A549 (cell line): ENCODE measurements at regions not wholly inside any gene's neighbourhood (a gene's known extent, or its start where the extent isn't known, plus 50 kb on each side); places are given as distances from the start of the nearest gene placed in this dataset.

Experiments
- ATAC-seq, 2 experiments: fragments of 200-7000 bp in 1 of 2; fragments of >200 bp in 1 of 2; cut with Nextera tagmentation in 1 of 2; cut with Tn5 transposase in 1 of 2; 3 replicates each; pipeline versions ENCODE4 v1.8.0 to v1.9.1; 2018 to 2020; ENCODE audit warnings: mild to moderate bottlenecking in 1 of 2, moderate library complexity in 1 of 2
- CTCF ChIA-PET: fragments of 300-600 bp; sonication (Branson Sonifier 250); formaldehyde crosslinking; extraction: SDS; loops from one replicate; lab custom pipeline; 2021; ENCODE audit warnings: antibody characterized with exemption, inconsistent platforms; lab: Yijun Ruan, JAX
- POLR2A ChIA-PET: fragments of 350-600 bp; formaldehyde crosslinking; extraction: SDS; loops from one replicate; lab custom pipeline; 2021; ENCODE audit warnings: antibody characterized with exemption, inconsistent platforms; lab: Yijun Ruan, JAX
- DNase-seq, 2 experiments: peaks; one replicate each; pipeline versions ENCODE4 v3.0.0 to v3.0.0-alpha.2; 2011 to 2016; ENCODE audit warnings: low read depth in 1 of 2, low spot score in 1 of 2
- FAIRE-seq: peaks from 2 replicates; lab custom pipeline; 2011; peaks lifted over from hg19 to GRCh38; lab: Jason Lieb, UNC
- H3K27ac ChIP-seq, 2 experiments: fragments of >200 bp; sonication (Bioruptor Twin); formaldehyde crosslinking; 3 replicates each; pipeline ENCODE4 v1.5.1; 2016 to 2017
- H3K4me1 ChIP-seq: fragments of >200 bp; sonication (Bioruptor Twin); formaldehyde crosslinking; 3 replicates; pipeline ENCODE4 v1.6.1; 2016
- H3K4me2 ChIP-seq: fragments of >200 bp; sonication (Bioruptor Twin); formaldehyde crosslinking; 3 replicates; pipeline ENCODE4 v1.6.1; 2016
- H3K4me3 ChIP-seq: fragments of >200 bp; sonication (Bioruptor Twin); formaldehyde crosslinking; 3 replicates; pipeline ENCODE4 v1.5.1; 2016
- H3K9me3 ChIP-seq: fragments of >200 bp; sonication (Bioruptor Twin); formaldehyde crosslinking; 3 replicates; pipeline ENCODE4 v1.6.1; 2016
- ATOH8 ChIP-seq: fragments of 250-450 bp; sonication (Bioruptor Pico); IDR thresholded peaks from 2 replicates; pipeline ENCODE4 v1.5.0; 2020; ENCODE audit warnings: low read depth, mild to moderate bottlenecking, moderate library complexity
- CBX2 ChIP-seq: fragments of 200-600 bp; sonication (generic); IDR thresholded peaks from 2 replicates; pipeline ENCODE4 v1.6.1; 2016; ENCODE audit warnings: low read depth, mild to moderate bottlenecking, borderline replicate concordance
- CBX8 ChIP-seq: fragments of 200-600 bp; sonication (generic); IDR thresholded peaks from 2 replicates; pipeline ENCODE4 v1.6.1; 2016
- E2F6 ChIP-seq: IDR thresholded peaks from 2 replicates; pipeline ENCODE4 v1.6.1; 2012; ENCODE audit warnings: low read depth, borderline replicate concordance
- EHMT2 ChIP-seq: fragments of 200-600 bp; sonication (generic); IDR thresholded peaks from 2 replicates; pipeline ENCODE4 v1.6.1; 2016; ENCODE audit warnings: antibody characterized with exemption, low read depth, mild to moderate bottlenecking, moderate library complexity
- ELK1 ChIP-seq: fragments of 150-350 bp; IDR thresholded peaks from 2 replicates; pipeline ENCODE4 v1.6.1; 2014; ENCODE audit warnings: low read depth, mild to moderate bottlenecking, low read length
- EP300 ChIP-seq, 2 experiments: fragments of >200 bp; sonication (Bioruptor Twin); formaldehyde crosslinking; IDR thresholded peaks; 2 replicates in 1 of 2; 3 replicates in 1 of 2; pipeline ENCODE4 v1.6.1; 2016 to 2017
- FOSB ChIP-seq: fragments of 250-450 bp; sonication (Bioruptor Pico); IDR thresholded peaks from 2 replicates; pipeline ENCODE4 v1.5.0; 2020; ENCODE audit warnings: mild to moderate bottlenecking, moderate library complexity
- FOXS1 ChIP-seq: fragments of 250-450 bp; sonication (Bioruptor Pico); IDR thresholded peaks from 2 replicates; pipeline ENCODE4 v1.5.0; 2020; ENCODE audit warnings: mild to moderate bottlenecking, moderate library complexity
- GATA3 ChIP-seq: IDR thresholded peaks from 2 replicates; pipeline ENCODE4 v1.6.1; 2012; ENCODE audit warnings: borderline replicate concordance
- HDAC2 ChIP-seq: fragments of 200-600 bp; sonication (generic); IDR thresholded peaks from 2 replicates; pipeline ENCODE4 v1.6.1; 2016
- HOXA7 ChIP-seq: fragments of 250-450 bp; sonication (Bioruptor Pico); IDR thresholded peaks from 2 replicates; pipeline ENCODE4 v1.5.0; 2020; ENCODE audit warnings: mild to moderate bottlenecking, moderate library complexity
- JUN ChIP-seq, 2 experiments: fragments of >200 bp; sonication (Bioruptor Twin); formaldehyde crosslinking; IDR thresholded peaks; 2 replicates in 1 of 2; 3 replicates in 1 of 2; pipeline ENCODE4 v1.6.1; 2016 to 2017
- JUNB ChIP-seq: fragments of >200 bp; sonication (Bioruptor Twin); formaldehyde crosslinking; IDR thresholded peaks from 2 replicates; pipeline ENCODE4 v1.6.1; 2016
- MYC ChIP-seq: IDR thresholded peaks from 2 replicates; pipeline ENCODE4 v1.6.1; 2012; ENCODE audit warnings: mild to moderate bottlenecking, inconsistent platforms, low read length, improper control_type of control experiment, borderline replicate concordance
- NFE2L2 ChIP-seq: fragments of 150-350 bp; conservative IDR thresholded peaks from 2 replicates; pipeline ENCODE4 v1.6.1; 2014; ENCODE audit warnings: low read length
- NR3C1 ChIP-seq: fragments of >200 bp; sonication (Bioruptor Twin); formaldehyde crosslinking; IDR thresholded peaks from 3 replicates; pipeline ENCODE4 v1.6.1; 2017
- PBX3 ChIP-seq: IDR thresholded peaks from 2 replicates; pipeline ENCODE4 v1.6.1; 2012
- RAD21 ChIP-seq, 2 experiments: fragments of >200 bp in 1 of 2; sonication (Bioruptor Twin) in 1 of 2; formaldehyde crosslinking in 1 of 2; IDR thresholded peaks in 1 of 2; conservative IDR thresholded peaks in 1 of 2; 2 replicates in 1 of 2; 3 replicates in 1 of 2; pipeline ENCODE4 v1.6.1; 2012 to 2018; ENCODE audit warnings: inconsistent platforms in 1 of 2
- RARB ChIP-seq: fragments of 250-450 bp; sonication (Bioruptor Pico); IDR thresholded peaks from 2 replicates; pipeline ENCODE4 v1.8.0; 2021; ENCODE audit warnings: mild to moderate bottlenecking, moderate library complexity
- REST ChIP-seq: fragments of 200-600 bp; sonication (generic); IDR thresholded peaks from 2 replicates; pipeline ENCODE4 v1.6.1; 2016; ENCODE audit warnings: antibody characterized with exemption, mild to moderate bottlenecking, moderate library complexity
- SREBF2 ChIP-seq: fragments of 450-650 bp; IDR thresholded peaks from 2 replicates; pipeline ENCODE4 v1.6.1; 2014; ENCODE audit warnings: mild to moderate bottlenecking, moderate library complexity
- TP53 ChIP-seq: fragments of 250-450 bp; sonication (Bioruptor Pico); IDR thresholded peaks from 2 replicates; pipeline ENCODE4 v1.5.0; 2021; ENCODE audit warnings: mild to moderate bottlenecking, moderate library complexity
- USF2 ChIP-seq: fragments of 450-650 bp; IDR thresholded peaks from 2 replicates; pipeline ENCODE4 v1.6.1; 2014; ENCODE audit warnings: antibody characterized with exemption
- ZC3H11A ChIP-seq: fragments of 450-650 bp; IDR thresholded peaks from 2 replicates; pipeline ENCODE4 v1.6.1; 2014; ENCODE audit warnings: antibody characterized with exemption, mild to moderate bottlenecking
- ZFP36 ChIP-seq: fragments of 450-650 bp; IDR thresholded peaks from 2 replicates; pipeline ENCODE4 v1.6.1; 2014; ENCODE audit warnings: borderline replicate concordance; ENCODE audit not compliant: partially characterized antibody
- WGBS: methylation state at CpG from one replicate; pipeline ENCODE4 v1.1.6; 2017; ENCODE audit errors: missing lambda C conversion rate; 5-methylcytosine and 5-hydroxymethylcytosine counted together

GRCh38 chr1:234781241-234782065 is 171.5 kb upstream of the IRF2BP2 start:
- no peak overlapping the region for H3K4me2 ChIP-seq
- no peak overlapping the region for H3K4me3 ChIP-seq
- no peaks in the 10 kb centered on the region for H3K4me1 ChIP-seq
- 78% methylated on average over 8 of the region's 8 CpGs for WGBS
- ChIA-PET CTCF (interaction anchor here (1.1 to 1.3 kb wide), 2 partner anchors 169 to 303 kb away, joined by 3 to 4 read pairs; no protein-coding TSS in a partner anchor), POLR2A (interaction anchor here (1.1 kb wide), 1 partner anchor 57 kb away, joined by 3 read pairs; no protein-coding TSS in a partner anchor)
- DNase-seq (peak; percentile 35 to 60), ATAC-seq (peak; percentile 40 to 52; a peak in 4 of 6 replicates), FAIRE-seq (no peak)
- TF ChIP-seq TP53 (CRISPR knock-in tag): no peak
- no peak for TF ChIP-seq JUNB
- no peak for TF ChIP-seq EHMT2
- TF ChIP-seq NFE2L2: no peak
- TF ChIP-seq EP300 (IDR thresholded peaks at IDR 0.05): no peak
- TF ChIP-seq GATA3: no peak
- TF ChIP-seq ZC3H11A: no peak
- TF ChIP-seq REST: no peak
- TF ChIP-seq CBX8: no peak
- no peak; a peak in 1 of 5 replicates for TF ChIP-seq RAD21 (conservative IDR thresholded peaks at IDR 0.05 in 1 of 2, IDR thresholded peaks at IDR 0.05 in 1 of 2)
- no peak for TF ChIP-seq PBX3
- TF ChIP-seq RARB: no peak
- TF ChIP-seq JUN (IDR thresholded peaks at IDR 0.05): no peak
- TF ChIP-seq HOXA7 (CRISPR knock-in tag): no peak
- TF ChIP-seq NR3C1: no peak
- TF ChIP-seq E2F6: no peak
- no peak for TF ChIP-seq FOSB (CRISPR knock-in tag)
- no peak for TF ChIP-seq FOXS1 (CRISPR knock-in tag)
- no peak for TF ChIP-seq SREBF2
- 0 out of 6 replicates have a peak overlapping the region, but pooled peaks of 1 of the 2 experiments have one; percentile 0 for H3K27ac ChIP-seq
- no peaks in the 10 kb centered on the region for H3K9me3 ChIP-seq

GRCh38 chr1:234780531-234781162 is 170.7 kb upstream of the IRF2BP2 start:
- peak overlapping the region in 1 of 2 experiments; percentile 5; a peak in 1 of 6 replicates for H3K27ac ChIP-seq
- H3K9me3 ChIP-seq: peaks cover 7% of the 10 kb centered on the region; the same call in 1 of the 3 replicates
- H3K4me3 ChIP-seq: no peak overlapping the region
- no peaks in the 10 kb centered on the region for H3K4me1 ChIP-seq
- FAIRE-seq (no peak), ATAC-seq (peak; percentile 11 to 36; a peak in 3 of 6 replicates), DNase-seq (peak in 1 of 2 experiments; percentile 26)
- CTCF ChIA-PET: interaction anchor here (1.3 kb wide), 1 partner anchor 168 kb away, joined by 4 read pairs; no protein-coding TSS in a partner anchor
- WGBS: 68% methylated on average over 13 of the region's 13 CpGs
- H3K4me2 ChIP-seq: no peak overlapping the region
- POLR2A ChIA-PET: interaction anchor here (1.1 kb wide), 1 partner anchor 56 kb away, joined by 3 read pairs; no protein-coding TSS in a partner anchor
- TF ChIP-seq GATA3: no peak
- TF ChIP-seq HDAC2: no peak
- no peak for TF ChIP-seq ELK1
- TF ChIP-seq ATOH8 (CRISPR knock-in tag): no peak
- no peak for TF ChIP-seq ZFP36
- TF ChIP-seq MYC: no peak
- no peak for TF ChIP-seq USF2
- no peak for TF ChIP-seq CBX2
